Nephron progenitor cell (in vitro differentiated cells): ENCODE measurements at regions not wholly inside any gene's neighbourhood (a gene's known extent, or its start where the extent isn't known, plus 50 kb on each side); places are given as distances from the start of the nearest gene placed in this dataset.

Experiments
- DNase-seq: peaks from one replicate; pipeline ENCODE4 v3.0.0; 2021
- H3K27ac Mint-ChIP-seq: 2 replicates; pipeline ENCODE4 v1.8.0; 2021; ENCODE audit warnings: mild to moderate bottlenecking, moderate library complexity, mixed read lengths
- H3K27me3 Mint-ChIP-seq: 2 replicates; pipeline ENCODE4 v1.8.0; 2021; ENCODE audit warnings: mild to moderate bottlenecking, low read depth, mixed read lengths; ENCODE audit not compliant: poor library complexity
- H3K36me3 Mint-ChIP-seq: 2 replicates; pipeline ENCODE4 v1.8.0; 2021; ENCODE audit warnings: low read depth, mixed read lengths
- H3K4me1 Mint-ChIP-seq: 2 replicates; pipeline ENCODE4 v1.8.0; 2021; ENCODE audit warnings: mixed read lengths
- H3K4me3 Mint-ChIP-seq: 2 replicates; pipeline ENCODE4 v1.8.0; 2021; ENCODE audit warnings: mild to moderate bottlenecking, moderate library complexity, mixed read lengths
- H3K9me3 Mint-ChIP-seq: 2 replicates; pipeline ENCODE4 v1.8.0; 2021; ENCODE audit warnings: mild to moderate bottlenecking, moderate library complexity, mixed read lengths
- TF ChIP-seq, protein P1 (sequence below): fragments of 200-600 bp; sonication (generic); IDR thresholded peaks from 2 replicates; pipeline ENCODE4 v1.5.0; 2021; ENCODE audit warnings: antibody characterized with exemption

DNA sequence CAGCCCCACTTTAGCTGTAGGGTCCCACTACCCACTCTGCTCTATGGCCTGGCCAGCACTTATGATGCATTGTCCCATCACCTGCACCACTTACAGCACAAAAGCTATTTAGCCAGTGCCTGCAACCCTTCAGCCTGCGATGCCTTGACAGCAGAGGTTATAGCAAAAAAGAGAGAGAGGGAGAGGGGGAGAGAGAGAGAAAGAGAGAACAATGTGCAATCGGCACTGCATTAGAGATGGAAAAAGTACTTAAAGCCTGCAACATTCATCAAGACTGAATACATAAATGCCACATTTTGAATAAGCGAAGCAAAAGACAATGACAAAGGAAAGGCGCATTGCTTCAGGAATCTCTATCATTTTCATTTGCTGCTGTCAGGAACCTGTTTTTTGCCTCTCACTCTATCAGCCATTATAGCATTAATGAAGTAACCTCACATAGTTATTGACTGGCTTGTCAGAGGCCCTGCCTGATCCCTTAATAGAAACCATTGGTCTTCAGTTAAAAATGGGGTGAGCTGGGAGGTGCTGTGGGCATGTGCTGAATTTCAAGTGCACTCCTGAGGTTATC is 833.1 kb downstream of the BCL11A start:
- TF ChIP-seq, protein P1, sequence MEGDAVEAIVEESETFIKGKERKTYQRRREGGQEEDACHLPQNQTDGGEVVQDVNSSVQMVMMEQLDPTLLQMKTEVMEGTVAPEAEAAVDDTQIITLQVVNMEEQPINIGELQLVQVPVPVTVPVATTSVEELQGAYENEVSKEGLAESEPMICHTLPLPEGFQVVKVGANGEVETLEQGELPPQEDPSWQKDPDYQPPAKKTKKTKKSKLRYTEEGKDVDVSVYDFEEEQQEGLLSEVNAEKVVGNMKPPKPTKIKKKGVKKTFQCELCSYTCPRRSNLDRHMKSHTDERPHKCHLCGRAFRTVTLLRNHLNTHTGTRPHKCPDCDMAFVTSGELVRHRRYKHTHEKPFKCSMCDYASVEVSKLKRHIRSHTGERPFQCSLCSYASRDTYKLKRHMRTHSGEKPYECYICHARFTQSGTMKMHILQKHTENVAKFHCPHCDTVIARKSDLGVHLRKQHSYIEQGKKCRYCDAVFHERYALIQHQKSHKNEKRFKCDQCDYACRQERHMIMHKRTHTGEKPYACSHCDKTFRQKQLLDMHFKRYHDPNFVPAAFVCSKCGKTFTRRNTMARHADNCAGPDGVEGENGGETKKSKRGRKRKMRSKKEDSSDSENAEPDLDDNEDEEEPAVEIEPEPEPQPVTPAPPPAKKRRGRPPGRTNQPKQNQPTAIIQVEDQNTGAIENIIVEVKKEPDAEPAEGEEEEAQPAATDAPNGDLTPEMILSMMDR: no peak
- Mint-ChIP-seq H3K36me3 (no peaks in the 10 kb centered on the region), H3K4me3 (no peak overlapping the region), H3K4me1 (no peaks in the 10 kb centered on the region), H3K9me3 (no peaks in the 10 kb centered on the region), H3K27ac (no peak overlapping the region), H3K27me3 (no peaks in the 10 kb centered on the region)
- DNase-seq: no peak

DNA sequence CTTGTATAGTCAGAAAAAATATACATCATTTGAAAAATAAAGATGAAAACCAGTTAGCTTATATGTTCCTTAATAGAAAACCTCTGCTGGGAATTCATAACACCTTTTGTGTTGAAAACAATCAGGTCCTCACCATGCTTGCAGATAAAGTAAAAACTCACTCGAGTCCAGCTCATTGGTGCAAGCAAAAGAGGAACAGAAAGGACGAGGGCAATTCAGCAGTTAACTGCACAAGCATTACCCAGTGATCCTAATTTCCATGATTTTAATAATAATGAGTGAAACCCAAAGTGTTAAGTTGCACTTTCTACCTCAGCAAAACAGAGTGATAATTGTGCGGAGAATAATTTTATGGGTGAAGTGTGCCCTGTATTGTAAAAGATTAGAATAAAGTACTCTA is 839.9 kb downstream of the BCL11A start:
- TF ChIP-seq, protein P1: no peak
- no peaks in the 10 kb centered on the region for H3K9me3 Mint-ChIP-seq
- H3K36me3 Mint-ChIP-seq: no peaks in the 10 kb centered on the region
- no peaks in the 10 kb centered on the region for H3K27me3 Mint-ChIP-seq
- H3K4me1 Mint-ChIP-seq: no peaks in the 10 kb centered on the region
- no peak overlapping the region for H3K27ac Mint-ChIP-seq
- no peak for DNase-seq
- H3K4me3 Mint-ChIP-seq: no peak overlapping the region

DNA sequence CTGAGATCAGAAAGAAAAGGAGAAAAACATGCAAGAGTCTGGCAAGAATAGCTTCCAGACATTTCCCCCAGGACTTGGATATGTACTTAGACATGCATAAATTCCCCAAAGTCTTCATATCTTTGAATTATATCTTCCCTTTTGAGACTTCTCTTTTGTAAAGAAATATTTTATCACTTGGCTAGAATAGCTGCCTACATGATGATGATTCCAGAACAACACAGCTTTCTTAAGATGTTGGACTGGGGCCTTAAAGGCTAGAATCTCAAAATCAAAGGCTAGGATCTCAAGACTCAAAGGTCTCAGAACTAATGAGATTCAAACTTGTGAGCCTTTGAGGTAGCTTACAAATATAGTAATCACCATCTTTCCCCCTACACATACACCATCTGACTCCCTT is 842.3 kb downstream of the BCL11A start:
- no peak for DNase-seq
- H3K27ac Mint-ChIP-seq: no peak overlapping the region
- no peaks in the 10 kb centered on the region for H3K9me3 Mint-ChIP-seq
- TF ChIP-seq, protein P1: no peak
- no peaks in the 10 kb centered on the region for H3K27me3 Mint-ChIP-seq
- no peaks in the 10 kb centered on the region for H3K36me3 Mint-ChIP-seq
- H3K4me1 Mint-ChIP-seq: no peaks in the 10 kb centered on the region
- H3K4me3 Mint-ChIP-seq: no peak overlapping the region

DNA sequence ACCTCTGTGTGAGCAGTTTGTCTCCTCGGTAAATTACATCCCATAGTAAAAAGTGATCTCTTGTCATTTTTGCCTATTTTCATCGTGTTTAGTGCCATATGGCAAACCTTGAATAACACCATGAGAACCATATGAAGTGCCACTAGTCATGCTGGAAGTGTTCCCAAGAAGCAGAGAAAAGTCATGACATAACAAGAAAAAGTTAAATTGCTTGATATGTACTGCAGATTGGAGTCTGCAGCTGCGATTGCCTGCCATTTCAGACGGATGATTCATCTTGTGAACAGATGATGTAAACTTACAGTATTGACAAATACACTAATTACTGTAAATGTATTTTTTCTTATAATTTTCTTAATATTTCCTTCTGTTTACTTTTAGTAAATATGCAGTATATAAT is 846.7 kb downstream of the BCL11A start:
- no peak for DNase-seq
- Mint-ChIP-seq H3K36me3 (no peaks in the 10 kb centered on the region), H3K9me3 (peaks cover 9% of the 10 kb centered on the region), H3K4me1 (no peaks in the 10 kb centered on the region), H3K4me3 (no peak overlapping the region), H3K27me3 (no peaks in the 10 kb centered on the region), H3K27ac (no peak overlapping the region)
- TF ChIP-seq, protein P1: no peak

DNA sequence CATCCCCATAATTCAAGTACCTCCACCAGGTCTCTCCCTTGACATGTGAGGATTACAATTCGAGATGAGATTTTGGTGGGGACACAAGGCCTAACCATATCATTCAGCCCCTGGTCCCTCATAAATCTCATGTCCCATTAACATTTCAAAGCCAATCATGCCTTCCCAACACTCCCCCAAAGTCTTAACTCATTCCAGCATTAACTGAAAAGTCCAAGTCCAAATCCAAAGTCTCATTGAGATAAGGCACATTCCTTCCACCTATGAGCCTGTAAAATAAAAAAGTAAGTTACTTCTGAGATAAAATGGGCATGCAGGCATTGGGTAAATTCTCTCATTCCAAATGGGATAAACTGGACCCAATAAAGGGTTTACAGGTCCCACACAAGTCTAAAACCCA is 849.7 kb downstream of the BCL11A start:
- DNase-seq: no peak
- peaks cover 9% of the 10 kb centered on the region for H3K9me3 Mint-ChIP-seq
- no peak overlapping the region for H3K27ac Mint-ChIP-seq
- H3K4me3 Mint-ChIP-seq: no peak overlapping the region
- no peaks in the 10 kb centered on the region for H3K27me3 Mint-ChIP-seq
- no peaks in the 10 kb centered on the region for H3K36me3 Mint-ChIP-seq
- TF ChIP-seq, protein P1: no peak
- no peaks in the 10 kb centered on the region for H3K4me1 Mint-ChIP-seq

DNA sequence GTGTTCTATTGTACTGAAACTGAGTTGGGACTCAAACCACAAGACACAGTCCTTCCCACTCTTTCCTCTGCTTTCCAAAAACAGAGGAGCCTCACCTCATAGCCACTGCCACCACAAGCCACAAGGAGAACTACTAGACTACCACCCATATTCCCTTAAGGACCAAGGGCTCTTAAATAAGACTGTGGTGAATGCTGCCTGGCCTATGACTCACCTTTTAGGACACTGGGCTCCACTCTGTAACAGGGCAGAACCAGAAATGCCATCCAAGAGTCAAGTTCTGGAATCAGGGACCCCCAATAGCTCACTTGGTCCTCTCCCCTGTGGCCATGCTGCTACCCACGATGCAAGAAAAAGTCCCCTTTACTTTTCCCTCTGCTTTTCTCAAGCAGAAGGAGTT is 851.4 kb downstream of the BCL11A start:
- H3K4me3 Mint-ChIP-seq: no peak overlapping the region
- TF ChIP-seq, protein P1: no peak
- DNase-seq: no peak
- H3K36me3 Mint-ChIP-seq: no peaks in the 10 kb centered on the region
- no peaks in the 10 kb centered on the region for H3K27me3 Mint-ChIP-seq
- no peaks in the 10 kb centered on the region for H3K4me1 Mint-ChIP-seq
- H3K27ac Mint-ChIP-seq: no peak overlapping the region
- H3K9me3 Mint-ChIP-seq: peaks cover 9% of the 10 kb centered on the region
